Activated CD4-positive, alpha-beta T cell treated with anti-CD3 and anti-CD28 coated beads for 36 hours (primary cell): ENCODE measurements at regions not wholly inside any gene's neighbourhood (a gene's known extent, or its start where the extent isn't known, plus 50 kb on each side); places are given as distances from the start of the nearest gene placed in this dataset.

Experiments used
- ATAC-seq: fragments of 200-7000 bp; cut with Tn5 transposase; one replicate; pipeline ENCODE4 v1.10.0; 2021; ENCODE audit warnings: mild to moderate bottlenecking, moderate library complexity
- CTCF ChIA-PET: fragments of 350-600 bp; sonication (Branson Sonifier 250); formaldehyde crosslinking; loops from one replicate; lab custom pipeline; 2021; ENCODE audit warnings: antibody characterized with exemption; lab: Charles Lee
- POLR2A ChIA-PET: fragments of 350-600 bp; sonication (Branson Sonifier 250); formaldehyde crosslinking; loops from one replicate; lab custom pipeline; 2021; ENCODE audit warnings: antibody characterized with exemption, inconsistent platforms; lab: Charles Lee
- DNase-seq: peaks from one replicate; pipeline ENCODE4 v3.0.0-alpha.2; 2020
- H3K27ac Mint-ChIP-seq: one replicate; pipeline ENCODE4 v1.8.0; 2021; ENCODE audit warnings: mixed read lengths
- H3K27me3 Mint-ChIP-seq: one replicate; pipeline ENCODE4 v1.8.0; 2021; ENCODE audit warnings: mixed read lengths
- H3K36me3 Mint-ChIP-seq: one replicate; pipeline ENCODE4 v1.8.0; 2021; ENCODE audit warnings: low read depth, mixed read lengths
- H3K4me1 Mint-ChIP-seq: one replicate; pipeline ENCODE4 v1.8.0; 2021; ENCODE audit warnings: mixed read lengths
- H3K4me3 Mint-ChIP-seq: one replicate; pipeline ENCODE4 v1.8.0; 2021; ENCODE audit warnings: mild to moderate bottlenecking, moderate library complexity, mixed read lengths
- H3K9me3 Mint-ChIP-seq: one replicate; pipeline ENCODE4 v1.8.0; 2021; ENCODE audit warnings: low read depth, mixed read lengths
- intact Hi-C, 2 experiments: fragments of 100-400 bp; cut with DNase I in 1 of 2; cut with micrococcal nuclease in 1 of 2; formaldehyde crosslinking; loops; one replicate each; pipeline versions ENCODE4 v1.14.2 to v1.15.1; 2022 to 2024; cut with DNase I, micrococcal nuclease

DNA sequence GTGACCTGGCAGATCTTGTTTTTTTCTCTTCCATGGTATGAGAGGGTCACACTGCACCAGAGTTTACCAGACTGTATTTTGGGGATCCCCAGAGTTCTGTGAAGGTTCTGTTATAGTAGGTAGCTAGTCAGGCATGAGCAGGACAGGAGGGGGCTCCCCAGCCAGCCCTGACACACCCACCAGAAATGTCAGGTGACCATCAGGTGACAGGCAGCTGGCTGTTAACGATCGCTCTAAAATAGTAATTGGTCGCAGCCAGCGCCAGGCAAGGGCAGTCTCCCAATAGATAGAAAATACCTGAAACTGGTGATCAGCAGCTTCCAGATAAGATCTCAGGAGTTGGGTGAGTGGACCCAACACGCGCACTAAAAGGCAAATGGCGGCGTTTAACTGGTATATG, 264.9 kb downstream of the RHOU start:
- no peaks in the 10 kb centered on the region for H3K36me3 Mint-ChIP-seq
- no peaks in the 10 kb centered on the region for H3K27me3 Mint-ChIP-seq
- no peaks in the 10 kb centered on the region for H3K9me3 Mint-ChIP-seq
- ATAC-seq: no peak
- POLR2A ChIA-PET: no interaction called here
- no peak overlapping the region for H3K4me3 Mint-ChIP-seq
- intact Hi-C loops: no loop called here
- CTCF ChIA-PET: no interaction called here
- H3K4me1 Mint-ChIP-seq: peaks cover 13% of the 10 kb centered on the region
- H3K27ac Mint-ChIP-seq: no peak overlapping the region
- no peak for DNase-seq

DNA sequence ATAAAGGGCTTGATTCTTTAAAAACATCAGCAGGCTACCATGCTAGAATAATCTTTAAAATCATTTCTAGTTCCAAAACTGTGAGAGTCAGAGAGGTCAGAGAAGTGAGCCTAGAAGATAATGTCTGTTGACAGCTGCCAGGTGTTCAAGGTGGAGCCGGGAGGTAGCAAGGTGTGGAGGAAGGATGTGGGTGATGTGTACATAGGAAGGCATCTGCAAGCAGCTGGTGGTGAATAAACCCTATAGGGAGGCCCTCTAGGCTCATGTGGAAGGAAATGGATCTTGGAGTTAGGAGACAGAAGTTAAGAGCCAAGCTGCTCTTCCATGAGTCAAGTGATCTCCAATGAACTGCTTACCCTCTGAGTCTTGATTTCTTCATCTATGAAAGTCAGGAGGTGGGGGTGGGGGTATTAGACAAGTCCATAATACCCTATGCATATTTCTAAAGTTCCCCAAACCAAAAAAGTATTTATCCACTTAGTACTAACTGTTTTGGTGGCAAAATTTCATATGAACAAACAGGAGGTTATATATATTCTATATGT, 266.3 kb downstream of the RHOU start:
- Mint-ChIP-seq H3K27me3 (no peaks in the 10 kb centered on the region), H3K4me3 (no peak overlapping the region), H3K9me3 (no peaks in the 10 kb centered on the region), H3K27ac (no peak overlapping the region), H3K36me3 (no peaks in the 10 kb centered on the region), H3K4me1 (peaks cover 13% of the 10 kb centered on the region)
- ATAC-seq (no peak), DNase-seq (no peak)
- intact Hi-C loops: no loop called here
- CTCF ChIA-PET: no interaction called here
- POLR2A ChIA-PET: no interaction called here

DNA sequence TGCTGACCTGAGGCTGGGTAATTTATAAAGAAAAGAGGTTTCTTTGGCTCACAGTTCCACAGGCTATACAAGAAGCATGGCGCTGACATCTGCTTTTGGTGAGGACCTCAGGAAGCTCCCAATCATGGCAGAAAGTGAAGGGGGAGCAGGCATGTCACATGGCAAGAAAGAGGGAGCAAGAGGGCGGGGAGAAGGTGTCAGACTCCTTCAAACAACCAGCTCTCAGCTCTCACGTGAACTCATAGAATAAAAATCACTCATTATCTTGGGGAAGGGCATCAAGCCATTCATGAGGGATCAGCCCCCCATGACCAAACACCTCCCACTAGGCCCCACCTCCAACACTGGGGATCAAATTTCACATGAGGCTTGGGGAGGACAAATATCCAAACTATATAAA, 266.8 kb downstream of the RHOU start:
- Mint-ChIP-seq H3K36me3 (no peaks in the 10 kb centered on the region), H3K4me3 (no peak overlapping the region), H3K4me1 (peaks cover 13% of the 10 kb centered on the region), H3K27ac (no peak overlapping the region), H3K9me3 (no peaks in the 10 kb centered on the region), H3K27me3 (no peaks in the 10 kb centered on the region)
- CTCF ChIA-PET: no interaction called here
- no peak for DNase-seq
- intact Hi-C loops: no loop called here
- no peak for ATAC-seq
- POLR2A ChIA-PET: no interaction called here

DNA sequence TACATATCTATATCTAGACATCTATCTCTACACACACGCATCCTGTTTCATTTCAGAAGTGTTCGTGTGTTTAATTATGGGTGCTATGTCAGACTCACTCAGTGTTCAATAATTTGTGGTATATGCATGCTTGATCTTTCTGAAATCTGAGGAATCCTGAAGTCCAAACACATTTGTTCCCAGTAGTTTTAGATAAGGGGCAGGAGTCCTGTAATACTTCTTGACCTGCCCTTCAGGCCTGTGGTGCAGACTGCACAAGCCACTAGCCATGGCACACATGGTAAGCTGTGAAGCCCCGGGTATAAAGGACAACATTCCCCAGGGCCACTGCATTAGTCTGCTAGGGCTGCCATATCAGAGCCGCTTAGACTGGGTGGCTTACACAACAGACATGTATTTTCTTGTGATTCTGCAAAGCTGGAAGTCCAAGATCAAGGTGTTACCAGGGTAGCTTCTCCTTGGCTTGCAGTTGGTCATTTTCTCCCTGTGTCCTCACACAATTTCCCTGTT, 267.2 kb downstream of the RHOU start:
- intact Hi-C loops: no loop called here
- POLR2A ChIA-PET: no interaction called here
- H3K9me3 Mint-ChIP-seq: no peaks in the 10 kb centered on the region

DNA sequence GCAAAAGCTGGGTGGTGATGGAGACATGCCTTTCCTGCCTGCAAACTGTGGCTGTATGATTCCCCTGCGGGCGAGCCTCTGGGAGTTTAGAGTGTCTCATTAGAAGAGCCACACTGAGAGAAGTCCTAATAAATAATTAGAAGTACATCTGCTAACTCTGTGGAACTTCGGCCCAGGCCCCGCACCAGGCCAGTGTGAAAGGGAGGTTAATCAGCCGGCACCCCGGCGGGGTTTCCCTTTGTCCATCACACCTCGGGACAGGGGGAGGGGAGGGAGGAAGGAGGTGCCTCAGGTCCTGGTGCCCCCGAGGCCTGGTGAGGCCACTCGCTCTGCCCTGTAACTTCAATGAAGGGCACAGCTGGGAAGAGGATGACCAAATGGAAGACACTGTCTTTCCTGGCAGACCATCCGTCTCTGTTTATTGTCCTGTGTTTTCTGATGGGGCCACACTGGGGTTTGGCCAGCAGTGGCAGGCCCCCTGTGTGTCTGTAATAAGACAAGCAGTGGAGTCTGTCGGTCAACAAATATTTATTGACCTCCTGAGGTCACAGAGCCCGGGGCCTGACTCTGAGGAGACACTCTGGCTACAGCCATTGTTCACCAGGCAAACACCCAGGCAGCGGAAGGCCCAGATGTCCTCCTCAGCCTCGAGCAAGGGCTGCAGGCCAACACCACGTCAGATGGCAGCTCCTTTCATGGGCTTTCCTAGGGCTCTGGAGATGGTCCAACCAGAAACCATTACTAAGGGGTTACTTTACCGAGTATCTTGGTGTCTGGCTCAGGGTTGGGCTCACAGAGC, 267.5 kb upstream of the RAB4A start:
- H3K4me1 Mint-ChIP-seq: peaks cover 13% of the 10 kb centered on the region
- no peak overlapping the region for H3K27ac Mint-ChIP-seq
- no peaks in the 10 kb centered on the region for H3K27me3 Mint-ChIP-seq
- ChIA-PET CTCF (no interaction called here), POLR2A (no interaction called here)
- ATAC-seq (no peak), DNase-seq (no peak)
- H3K36me3 Mint-ChIP-seq: no peaks in the 10 kb centered on the region
- H3K9me3 Mint-ChIP-seq: no peaks in the 10 kb centered on the region
- intact Hi-C loops: no loop called here
- no peak overlapping the region for H3K4me3 Mint-ChIP-seq

More for the DNA sequence above, 267.2 kb downstream of the RHOU start:
- H3K4me3 Mint-ChIP-seq: no peak overlapping the region
- ATAC-seq (no peak), DNase-seq (no peak)
- peaks cover 13% of the 10 kb centered on the region for H3K4me1 Mint-ChIP-seq
- CTCF ChIA-PET: no interaction called here
- no peak overlapping the region for H3K27ac Mint-ChIP-seq
- no peaks in the 10 kb centered on the region for H3K27me3 Mint-ChIP-seq
- no peaks in the 10 kb centered on the region for H3K36me3 Mint-ChIP-seq

DNA sequence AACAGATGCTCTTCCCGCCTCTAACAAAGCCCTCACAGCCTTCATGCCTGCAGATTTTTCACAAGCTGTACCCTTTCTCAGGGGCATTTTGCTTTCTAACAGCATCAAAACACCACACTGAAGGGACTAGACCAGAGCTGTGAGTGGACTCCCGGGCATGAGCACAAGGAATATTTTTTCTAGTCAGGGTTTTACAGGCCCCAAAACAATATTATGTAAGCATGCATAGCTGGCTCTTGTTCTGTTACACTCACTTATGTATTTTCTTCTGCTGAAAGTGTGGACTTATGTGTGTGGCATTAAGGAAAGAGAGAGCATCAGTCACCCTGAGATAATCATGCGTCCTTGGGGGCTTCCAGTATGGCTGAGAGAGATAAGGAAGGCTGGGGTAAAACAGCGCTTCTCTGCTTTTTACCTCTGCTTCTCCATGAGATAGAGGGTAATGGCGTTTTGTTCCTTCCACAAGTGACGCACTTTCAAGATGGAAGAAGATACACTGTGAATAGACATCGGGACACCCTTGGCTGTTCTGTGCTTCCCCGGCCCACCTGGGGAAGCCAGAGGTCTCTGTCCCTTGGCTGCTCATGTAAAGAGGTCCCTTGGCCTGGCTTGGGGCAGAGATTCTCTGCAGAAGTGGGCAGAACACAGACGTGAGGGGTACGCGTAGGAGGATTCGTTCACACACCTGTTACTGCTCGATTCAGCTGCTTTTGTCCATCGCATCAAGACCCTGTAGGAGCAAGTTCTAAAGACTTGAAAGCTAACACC, 266.7 kb upstream of the RAB4A start:
- Mint-ChIP-seq H3K36me3 (no peaks in the 10 kb centered on the region), H3K4me1 (peaks cover 13% of the 10 kb centered on the region), H3K27me3 (no peaks in the 10 kb centered on the region), H3K9me3 (no peaks in the 10 kb centered on the region), H3K4me3 (no peak overlapping the region), H3K27ac (no peak overlapping the region)
- DNase-seq: no peak
- POLR2A ChIA-PET: no interaction called here
- CTCF ChIA-PET: interaction anchor here (0.6 to 1.1 kb wide), 2 partner anchors 28 to 223 kb away, joined by 3 read pairs; no protein-coding TSS in a partner anchor
- intact Hi-C loops: no loop called here
- ATAC-seq: no peak

DNA sequence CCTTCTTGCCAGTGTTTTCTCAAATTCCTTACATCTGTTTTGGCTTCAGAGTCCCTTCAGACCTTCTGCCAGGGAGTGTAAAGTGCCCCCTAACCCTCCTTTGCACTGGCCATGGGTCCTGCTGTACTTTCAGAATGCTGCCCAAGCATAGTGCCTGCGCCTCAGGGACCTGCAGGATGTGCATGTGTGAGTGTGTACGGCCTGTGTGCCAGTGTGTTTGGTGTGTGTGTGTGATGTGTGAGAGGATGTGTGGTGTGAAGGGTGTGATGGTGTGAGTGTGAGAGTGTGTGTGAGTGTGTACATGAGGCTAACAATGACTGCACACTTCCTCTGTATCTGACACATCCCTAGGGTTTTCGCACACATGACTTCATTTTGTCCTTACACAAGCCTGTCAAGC, 265.8 kb upstream of the RAB4A start:
- POLR2A ChIA-PET: no interaction called here
- intact Hi-C loops: no loop called here
- ATAC-seq (no peak), DNase-seq (no peak)
- H3K27me3 Mint-ChIP-seq: no peaks in the 10 kb centered on the region
- no peaks in the 10 kb centered on the region for H3K9me3 Mint-ChIP-seq
- no peaks in the 10 kb centered on the region for H3K36me3 Mint-ChIP-seq
- no peak overlapping the region for H3K27ac Mint-ChIP-seq
- peaks cover 13% of the 10 kb centered on the region for H3K4me1 Mint-ChIP-seq
- CTCF ChIA-PET: interaction anchor here (1.1 kb wide), 1 partner anchor 29 kb away, joined by 3 read pairs; no protein-coding TSS in a partner anchor
- H3K4me3 Mint-ChIP-seq: no peak overlapping the region

DNA sequence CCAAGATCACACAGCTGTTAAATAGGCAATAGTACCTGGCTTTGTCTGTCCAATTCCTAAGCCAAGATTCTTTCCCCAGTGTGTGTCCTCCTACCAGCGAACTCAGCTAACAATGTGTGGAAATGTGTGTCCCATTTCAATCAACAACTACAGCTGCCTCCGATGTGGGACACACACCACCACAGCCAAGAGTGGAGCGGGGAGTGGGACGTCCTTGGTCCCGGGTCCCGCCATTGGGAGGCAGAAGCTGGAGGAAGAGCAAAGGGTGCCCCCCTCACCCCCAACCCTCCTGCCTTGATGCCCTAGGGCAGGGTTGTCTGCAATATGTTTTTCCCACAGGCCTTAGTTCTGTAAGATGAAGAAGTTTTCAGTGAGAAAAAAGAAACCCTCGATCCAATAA, 265.4 kb upstream of the RAB4A start:
- CTCF ChIA-PET: no interaction called here
- intact Hi-C loops: no loop called here
- H3K36me3 Mint-ChIP-seq: no peaks in the 10 kb centered on the region
- POLR2A ChIA-PET: no interaction called here
- ATAC-seq (no peak), DNase-seq (no peak)
- H3K27ac Mint-ChIP-seq: no peak overlapping the region
- H3K9me3 Mint-ChIP-seq: no peaks in the 10 kb centered on the region
- no peak overlapping the region for H3K4me3 Mint-ChIP-seq
- H3K4me1 Mint-ChIP-seq: peaks cover 13% of the 10 kb centered on the region
- H3K27me3 Mint-ChIP-seq: no peaks in the 10 kb centered on the region

DNA sequence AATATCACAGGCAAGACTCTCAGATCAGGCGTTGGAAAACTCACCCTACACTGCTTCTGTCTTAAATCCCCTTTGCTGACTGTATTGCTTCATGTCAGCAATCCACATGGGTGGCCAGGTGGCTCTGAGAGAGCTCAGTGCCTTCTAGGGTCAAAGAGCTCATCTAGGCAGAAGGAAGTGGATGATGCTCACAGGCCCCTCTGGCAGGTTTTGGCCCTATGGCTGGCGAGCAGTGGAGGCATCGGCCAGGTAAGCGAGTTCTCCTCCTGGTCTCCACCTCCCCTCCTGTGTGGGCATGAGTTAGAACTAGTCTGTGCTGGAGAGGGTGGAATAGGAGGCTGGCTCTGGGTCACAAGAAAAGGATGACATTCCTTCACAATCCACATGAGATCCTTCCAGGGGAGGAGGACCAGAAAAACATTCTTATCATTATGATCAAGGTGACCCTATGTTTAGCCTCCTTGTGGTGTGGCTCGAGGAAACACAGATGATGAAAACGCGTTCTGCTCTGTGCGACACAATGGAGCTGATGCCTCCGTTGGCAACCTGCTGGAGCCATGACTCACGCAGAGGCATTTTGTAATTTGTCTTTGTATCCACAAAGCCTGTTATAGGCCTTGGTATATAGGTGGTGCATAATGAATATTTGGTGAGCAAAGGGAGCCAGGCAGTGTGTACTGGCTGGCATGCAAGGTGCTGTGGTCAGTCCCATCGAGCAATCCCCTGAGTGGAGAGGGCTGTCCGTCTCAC, 264.6 kb upstream of the RAB4A start:
- intact Hi-C loops: no loop called here
- POLR2A ChIA-PET: no interaction called here
- CTCF ChIA-PET: no interaction called here

DNA sequence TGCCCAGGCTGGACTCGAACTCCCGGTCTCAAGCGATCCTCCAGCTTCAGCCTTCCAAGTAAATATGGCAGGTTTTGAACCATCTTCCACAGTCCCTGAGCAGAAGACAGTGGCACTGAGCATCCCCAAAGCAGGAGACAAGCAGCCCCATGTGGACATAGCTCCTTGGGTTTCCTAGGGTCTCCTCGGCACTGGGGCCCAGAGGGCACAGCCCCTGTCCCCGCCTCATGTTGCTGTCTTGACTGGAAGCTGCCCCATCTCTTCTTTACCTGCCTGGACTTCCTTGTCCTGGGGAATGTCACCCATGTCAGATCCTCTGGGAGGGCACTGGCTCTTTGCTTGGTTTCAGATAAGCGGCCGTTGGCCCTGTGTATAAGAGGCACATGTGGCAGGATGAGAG, 263.7 kb upstream of the RAB4A start:
- H3K27me3 Mint-ChIP-seq: no peaks in the 10 kb centered on the region
- CTCF ChIA-PET: no interaction called here
- H3K9me3 Mint-ChIP-seq: no peaks in the 10 kb centered on the region
- no peak overlapping the region for H3K27ac Mint-ChIP-seq
- no peak overlapping the region for H3K4me3 Mint-ChIP-seq
- intact Hi-C loops: no loop called here
- DNase-seq: no peak
- peaks cover 3% of the 10 kb centered on the region for H3K4me1 Mint-ChIP-seq
- POLR2A ChIA-PET: no interaction called here
- H3K36me3 Mint-ChIP-seq: no peaks in the 10 kb centered on the region
- ATAC-seq: no peak

More for the DNA sequence above, 264.6 kb upstream of the RAB4A start:
- Mint-ChIP-seq H3K27ac (no peak overlapping the region), H3K36me3 (no peaks in the 10 kb centered on the region), H3K4me3 (no peak overlapping the region), H3K4me1 (peaks cover 10% of the 10 kb centered on the region), H3K27me3 (no peaks in the 10 kb centered on the region), H3K9me3 (no peaks in the 10 kb centered on the region)
- DNase-seq (no peak), ATAC-seq (no peak)

DNA sequence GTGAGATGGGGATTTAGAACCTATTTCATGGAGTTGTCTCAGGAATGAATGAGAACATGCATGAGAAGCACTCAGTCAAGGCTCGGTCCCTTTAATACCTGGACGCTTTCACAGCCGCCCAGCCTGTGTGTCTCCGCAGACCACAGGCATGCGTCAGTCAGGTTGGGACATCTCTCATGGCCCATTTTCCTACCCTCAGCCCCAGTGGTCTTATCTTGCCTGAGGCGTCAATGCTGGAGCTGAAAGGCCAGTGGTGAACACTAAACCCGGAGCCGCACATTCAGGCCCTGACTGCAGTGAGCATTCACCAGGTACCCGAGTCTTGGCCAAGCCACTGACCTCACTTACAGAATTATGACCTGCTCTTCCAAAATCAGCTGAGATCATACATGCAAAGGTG, 263.2 kb upstream of the RAB4A start:
- no peak for ATAC-seq
- H3K4me3 Mint-ChIP-seq: no peak overlapping the region
- H3K36me3 Mint-ChIP-seq: no peaks in the 10 kb centered on the region
- ChIA-PET CTCF (interaction anchor here (0.7 kb wide), 1 partner anchor 143 kb away, joined by 3 read pairs; no protein-coding TSS in a partner anchor), POLR2A (no interaction called here)
- no peak for DNase-seq
- H3K9me3 Mint-ChIP-seq: no peaks in the 10 kb centered on the region
- no peak overlapping the region for H3K27ac Mint-ChIP-seq
- intact Hi-C loops: no loop called here
- no peaks in the 10 kb centered on the region for H3K27me3 Mint-ChIP-seq
- H3K4me1 Mint-ChIP-seq: no peaks in the 10 kb centered on the region
